NCI-H1105 treated with DMSO at 0.1 percent for 48 hours (cell line): ENCODE measurements at regions not wholly inside any gene's neighbourhood (a gene's known extent, or its start where the extent isn't known, plus 50 kb on each side); places are given as distances from the start of the nearest gene placed in this dataset.
"Not testable (repeated sequence)": the region's sequence is repeated elsewhere in the genome, so short reads cannot be mapped to it uniquely, and the experiment has no call there.

Experiments
- DNase-seq: peaks from one replicate; lab custom pipeline; 2025; lab: John Stamatoyannopoulos, UW

- DNase-seq, result no peak
Observed at GRCh38 chr18:47409519-47409918, 158.1 kb upstream of the SKOR2 start.

DNA sequence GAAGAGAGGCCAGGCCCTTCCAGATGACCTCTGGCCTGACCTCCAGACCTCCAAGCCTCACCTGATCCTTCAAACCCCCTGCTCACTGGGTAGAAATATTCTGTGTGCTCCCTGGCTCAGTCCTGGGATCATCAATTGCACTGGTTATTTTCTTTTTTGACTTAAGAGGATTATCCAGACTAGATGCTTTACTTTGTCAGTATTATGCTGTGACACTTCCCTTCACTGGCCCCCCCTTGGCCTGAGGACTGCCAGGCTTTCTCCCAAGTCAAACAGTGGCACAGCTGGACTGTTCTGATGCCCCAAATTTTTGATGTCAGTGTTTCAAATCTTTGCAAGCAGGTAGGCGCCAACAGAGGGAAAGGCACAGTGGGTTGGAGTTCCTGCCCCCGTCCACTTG is 156.3 kb upstream of the SKOR2 start:
- no peak for DNase-seq

- no peak for DNase-seq
Observed at GRCh38 chr18:47404845-47405244, 153.4 kb upstream of the SKOR2 start.

DNA sequence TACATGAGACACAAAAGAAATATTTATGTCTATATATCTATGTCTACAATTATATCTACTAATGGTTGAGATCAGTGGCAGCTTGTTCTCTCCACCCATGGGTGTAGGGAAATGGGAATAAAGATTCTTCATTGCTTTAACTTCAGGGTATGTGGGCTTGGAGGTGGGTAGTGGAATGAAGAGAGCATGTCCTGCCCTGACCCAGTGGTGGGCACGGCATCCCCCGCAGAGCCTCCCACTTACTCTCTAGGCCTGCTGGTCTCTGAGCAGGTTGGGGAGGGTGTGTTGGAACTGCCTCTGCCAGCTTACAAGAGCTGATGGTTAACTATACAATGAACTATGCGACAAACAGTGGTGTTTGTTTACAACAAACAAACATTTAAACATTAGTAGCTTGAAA is 152.5 kb upstream of the SKOR2 start:
- DNase-seq, result no peak

DNA sequence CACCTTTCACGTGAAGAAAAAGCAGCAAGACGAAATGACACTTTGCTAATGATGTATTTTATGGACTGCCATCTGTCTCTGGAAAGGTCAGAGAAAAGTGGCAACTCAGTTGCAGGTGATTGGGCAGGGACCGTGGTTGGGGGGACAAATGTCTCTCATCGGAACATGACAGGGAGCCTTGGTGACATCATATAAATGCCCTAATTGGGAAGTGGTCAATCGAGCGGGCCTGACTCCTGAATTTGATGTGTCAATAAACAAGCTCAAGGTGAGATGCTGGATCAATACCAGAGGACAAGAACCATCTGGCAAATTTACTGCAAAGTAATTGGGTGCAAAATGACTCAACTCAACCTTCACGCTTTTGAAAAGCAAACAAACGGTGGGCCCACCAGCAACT is 151.9 kb upstream of the SKOR2 start:
- DNase-seq, result no peak

- DNase-seq, result no peak
Observed at GRCh38 chr18:47399475-47399874, 148.0 kb upstream of the SKOR2 start.

DNA sequence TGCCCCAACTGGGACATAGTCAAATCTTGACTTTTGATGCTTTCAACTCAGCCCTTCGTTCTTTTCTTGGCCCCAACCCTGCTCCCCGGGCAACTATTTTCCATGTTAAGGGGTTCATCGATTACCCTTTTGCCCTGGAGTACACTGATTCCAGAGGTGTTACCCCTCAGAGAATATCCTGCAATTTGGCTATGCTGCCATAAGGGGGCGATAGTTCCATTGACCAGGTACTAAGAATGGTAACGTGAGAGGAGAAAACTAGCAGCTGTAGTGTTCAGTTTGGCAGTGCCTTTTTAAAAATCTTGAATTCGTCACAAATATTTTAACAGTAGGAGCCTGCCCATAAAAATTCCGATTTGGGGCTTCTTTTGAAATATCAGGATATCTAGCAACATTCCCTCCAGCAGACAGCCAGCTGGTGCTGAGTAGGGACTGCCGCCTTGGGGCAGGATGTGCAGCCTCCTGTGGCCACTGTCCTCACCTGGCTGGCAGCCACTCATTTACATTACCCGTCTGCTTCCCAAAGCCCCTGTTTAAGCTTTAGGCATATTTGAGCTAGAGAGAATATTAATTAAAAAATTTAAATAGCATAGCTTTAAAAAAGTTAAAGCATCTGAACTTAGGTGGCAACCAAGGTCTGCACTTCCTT is 146.3 kb upstream of the SKOR2 start:
- DNase-seq, result no peak

DNA sequence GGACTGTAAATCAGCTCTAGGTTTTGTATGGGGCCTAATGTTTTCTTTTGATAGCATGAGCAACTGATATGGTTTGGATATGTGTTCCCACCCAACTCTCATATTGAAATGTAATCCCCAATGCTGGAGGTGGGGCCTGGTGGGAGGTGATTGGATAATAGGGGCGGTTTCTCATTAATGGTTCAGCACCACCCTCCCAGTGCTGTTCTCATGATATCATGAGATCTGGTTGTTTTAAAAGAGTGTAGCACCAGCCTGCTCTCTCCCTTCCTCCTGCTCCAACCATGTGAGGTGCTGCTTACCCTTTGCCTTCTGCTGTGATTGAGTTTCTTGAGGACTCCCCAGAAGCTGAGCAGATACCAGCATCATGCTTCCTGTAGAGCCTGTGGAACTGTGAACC is 140.2 kb upstream of the SKOR2 start:
- no peak for DNase-seq

DNA sequence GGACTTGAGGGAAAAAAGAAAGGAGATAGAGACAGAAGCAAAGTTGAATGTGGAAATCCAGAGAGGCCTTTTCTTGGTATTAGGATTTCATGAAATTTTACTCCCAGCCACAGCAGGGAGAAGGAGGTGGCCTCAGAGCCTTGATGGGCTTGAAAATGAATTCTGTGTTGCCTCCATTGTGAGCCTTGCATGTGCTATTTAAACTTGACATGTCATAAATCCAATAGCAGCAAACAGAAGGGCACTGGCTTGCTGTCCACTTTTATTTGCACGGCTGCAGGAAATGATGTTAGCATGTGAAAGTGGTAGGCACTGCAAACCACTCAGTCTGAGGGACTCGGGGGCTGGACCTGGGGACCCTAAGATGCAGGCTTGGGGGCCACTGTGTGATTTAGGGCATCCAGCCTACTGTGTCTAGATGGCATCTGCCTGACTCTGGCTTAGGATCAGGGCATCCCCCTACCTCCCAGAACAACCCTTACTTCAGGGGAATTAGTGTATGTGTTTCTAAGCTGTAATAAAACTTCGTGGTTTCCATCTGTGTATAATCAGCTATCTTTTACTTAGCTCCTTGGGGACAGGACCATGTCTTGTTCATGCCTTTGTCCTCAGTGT is 139.1 kb upstream of the SKOR2 start:
- DNase-seq, result no peak

- DNase-seq, result no peak
Observed at GRCh38 chr18:47389210-47389609, 137.8 kb upstream of the SKOR2 start.

DNA sequence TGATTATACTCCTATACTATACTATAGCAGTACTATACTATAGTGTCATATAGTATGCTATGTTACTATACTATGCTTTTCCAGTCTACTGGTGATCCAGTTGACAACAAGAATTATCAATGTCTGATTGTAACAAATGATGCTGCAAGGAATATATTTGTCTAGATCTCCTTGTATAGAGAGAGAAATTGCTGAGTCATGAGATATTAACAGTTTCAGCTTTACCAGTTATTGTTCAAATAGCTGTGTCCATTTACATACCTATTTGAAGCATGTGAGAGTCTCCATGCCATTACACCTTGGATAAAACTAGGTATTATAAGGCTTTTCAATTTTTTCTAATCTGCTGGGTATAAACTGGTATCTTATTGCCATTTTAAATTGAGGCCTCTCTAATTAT is 136.4 kb upstream of the SKOR2 start:
- no peak for DNase-seq

DNA sequence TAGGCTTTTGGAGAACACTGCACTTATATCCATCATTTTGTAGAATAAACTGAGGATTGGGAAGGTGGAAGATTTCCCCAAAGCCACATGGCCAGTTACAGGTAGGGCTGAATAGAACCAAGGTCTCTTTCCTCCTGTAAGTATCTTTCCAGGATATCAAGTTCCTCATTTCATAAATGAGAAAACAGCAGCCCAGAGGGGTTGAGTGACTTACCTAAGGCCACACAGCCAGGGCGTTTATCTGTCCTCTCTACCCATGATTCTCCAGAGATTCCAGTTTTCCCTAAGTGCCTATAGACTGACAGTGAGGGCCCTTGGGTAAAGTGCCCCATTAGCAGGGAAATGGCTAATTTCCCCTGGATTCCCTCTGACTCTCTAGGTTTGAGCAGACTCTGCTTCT is 132.3 kb upstream of the SKOR2 start:
- no peak for DNase-seq

DNA sequence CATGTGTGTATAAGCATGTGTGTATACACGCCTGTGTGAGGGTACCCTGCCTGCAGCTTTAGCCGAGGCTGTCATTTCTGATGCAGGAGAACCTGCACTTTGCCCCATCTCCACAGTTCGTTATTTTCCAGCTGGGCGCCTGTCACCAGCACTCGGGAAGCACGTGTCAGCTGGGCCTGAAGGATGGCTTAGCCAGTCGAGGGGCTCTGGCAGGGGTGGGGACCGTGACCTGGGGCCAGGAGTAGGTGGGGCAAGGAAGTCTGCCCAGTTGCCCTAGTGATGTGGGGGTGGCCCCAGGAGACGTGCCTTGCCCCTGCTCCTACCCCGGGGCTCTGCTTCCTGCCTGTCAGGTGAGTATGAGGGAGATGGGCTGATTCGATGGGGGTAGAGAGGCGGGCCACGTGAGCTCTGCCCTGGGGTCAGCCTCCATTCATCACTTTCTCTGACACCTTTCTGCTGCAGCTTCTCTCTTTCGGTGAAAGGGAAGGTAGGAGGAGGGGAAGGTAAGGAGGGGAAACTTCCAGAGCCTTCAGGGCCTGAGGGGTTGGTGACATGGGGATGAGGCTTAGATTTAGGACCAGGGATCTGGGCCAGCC is 130.6 kb upstream of the SKOR2 start:
- DNase-seq, result no peak

DNA sequence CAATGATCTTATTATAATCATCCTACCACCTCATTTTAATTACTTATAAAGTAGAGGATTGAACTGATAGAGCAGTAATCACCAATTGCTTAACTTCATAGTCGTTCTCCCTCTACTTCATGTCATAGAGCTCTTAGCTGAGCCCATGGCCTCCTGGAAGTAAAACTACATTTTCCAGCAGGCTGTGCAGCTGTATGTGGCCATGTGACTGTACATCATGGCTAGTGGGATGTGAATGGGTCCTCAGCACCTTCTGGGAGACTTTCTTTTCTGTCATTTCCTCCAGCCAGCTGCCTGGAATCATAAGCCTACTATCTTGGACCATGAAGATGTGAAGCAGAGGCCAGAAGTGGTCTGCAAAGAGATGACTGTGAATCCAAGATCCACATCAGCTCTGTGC is 128.7 kb upstream of the SKOR2 start:
- no peak for DNase-seq

DNA sequence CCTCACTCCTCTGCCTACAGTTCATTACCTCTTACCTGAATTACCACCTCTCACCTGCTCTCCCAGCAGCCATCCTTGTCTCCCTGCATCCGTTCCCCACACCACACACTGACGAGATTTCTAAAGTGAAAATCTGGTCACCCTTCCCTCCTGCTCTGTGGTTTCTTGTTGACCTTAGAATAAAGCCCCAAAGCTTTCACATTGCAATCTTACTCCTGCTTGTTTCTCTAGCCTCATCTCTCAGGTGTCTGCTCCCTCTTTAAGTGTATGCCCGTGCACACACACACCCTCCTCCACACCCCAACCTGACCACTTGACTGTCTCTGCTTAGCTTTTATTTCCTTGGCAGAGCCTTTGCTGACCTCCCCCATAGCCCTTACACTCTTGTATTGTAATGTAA is 122.0 kb upstream of the SKOR2 start:
- no peak for DNase-seq

GRCh38 chr18:47370052-47370451 is 118.6 kb upstream of the SKOR2 start:
- no peak for DNase-seq

- DNase-seq, result not testable (repeated sequence)
Observed at GRCh38 chr18:47354061-47354460, 102.6 kb upstream of the SKOR2 start.

DNA sequence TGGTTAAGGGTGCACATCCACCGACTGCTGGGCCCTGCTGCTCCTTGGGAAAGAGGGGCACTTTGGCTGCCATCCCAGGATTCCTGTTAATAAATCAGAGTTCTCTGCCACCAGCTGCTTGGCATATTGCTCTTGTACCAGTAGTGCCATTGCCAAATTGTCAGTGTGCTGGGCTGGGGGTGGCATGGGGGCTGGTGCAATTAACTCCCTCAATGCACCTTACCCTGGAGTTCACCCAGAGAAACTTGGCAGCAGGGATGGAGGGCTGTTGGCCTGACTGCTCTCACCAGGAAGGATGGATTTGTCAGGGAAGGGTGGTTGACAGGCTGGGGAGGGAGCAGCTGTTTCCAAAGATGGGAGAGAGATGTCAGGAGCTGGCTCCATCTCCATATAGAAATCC is 94.6 kb upstream of the SKOR2 start:
- DNase-seq, result peak; percentile 94

DNA sequence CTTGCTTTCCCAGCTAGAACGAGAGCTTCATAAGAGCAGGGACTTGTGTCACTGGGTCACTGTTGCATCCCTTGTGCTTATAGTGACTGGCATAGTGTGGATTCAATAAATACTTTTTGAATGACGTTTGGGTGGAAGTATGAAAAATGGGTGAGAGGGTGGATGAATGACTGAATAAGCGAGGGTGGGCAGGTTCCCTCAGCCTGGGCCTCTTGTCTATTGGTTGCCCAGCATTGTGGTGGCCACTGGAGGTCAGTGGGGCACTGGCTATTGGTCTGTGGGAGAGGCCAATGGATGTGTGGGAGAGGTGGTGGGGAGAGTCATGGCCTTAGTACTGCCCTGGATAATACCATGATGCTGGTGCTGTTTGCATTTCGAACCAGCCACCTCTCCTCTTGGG is 93.8 kb upstream of the SKOR2 start:
- DNase-seq, result no peak

- DNase-seq, result no peak
Observed at GRCh38 chr18:47343291-47343690, 91.8 kb upstream of the SKOR2 start.

GRCh38 chr18:47342566-47342965 is 91.1 kb upstream of the SKOR2 start:
- no peak for DNase-seq

DNA sequence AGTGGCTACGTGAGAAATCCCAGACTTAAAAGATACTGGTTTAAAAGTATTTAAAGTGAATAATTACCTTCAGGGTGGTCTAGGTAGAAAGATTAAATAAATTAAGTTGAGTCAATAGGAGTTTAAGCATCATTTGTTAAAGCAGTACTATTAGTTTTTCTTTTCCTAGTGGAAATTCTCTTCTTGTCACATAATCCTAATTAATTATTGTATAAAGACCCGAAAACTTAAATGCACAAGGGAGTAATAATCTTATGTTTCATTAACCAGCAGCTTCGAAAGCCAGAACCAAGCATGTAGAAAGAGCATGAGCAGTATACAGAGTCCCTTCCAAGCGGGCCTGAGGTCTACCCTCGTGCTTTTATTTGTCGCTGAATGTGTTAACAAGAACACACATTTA is 90.2 kb upstream of the SKOR2 start:
- no peak for DNase-seq

- DNase-seq, result no peak
Observed at GRCh38 chr18:47334966-47335365, 83.5 kb upstream of the SKOR2 start.
